Hepatocyte (in vitro differentiated cells): ENCODE measurements at regions not wholly inside any gene's neighbourhood (a gene's known extent, or its start where the extent isn't known, plus 50 kb on each side); places are given as distances from the start of the nearest gene placed in this dataset.

ENCODE experiments used
- EZH2 ChIP-seq: fragments of 200-600 bp; sonication (generic); IDR thresholded peaks from 2 replicates; pipeline ENCODE4 v1.6.1; 2016; ENCODE audit warnings: antibody characterized with exemption, mild to moderate bottlenecking, borderline replicate concordance
- TF ChIP-seq, protein P1 (sequence below): fragments of 200-600 bp; sonication (generic); IDR thresholded peaks from 2 replicates; pipeline ENCODE4 v1.5.1; 2016; ENCODE audit warnings: antibody characterized with exemption, mild to moderate bottlenecking; ENCODE audit not compliant: poor library complexity

DNA sequence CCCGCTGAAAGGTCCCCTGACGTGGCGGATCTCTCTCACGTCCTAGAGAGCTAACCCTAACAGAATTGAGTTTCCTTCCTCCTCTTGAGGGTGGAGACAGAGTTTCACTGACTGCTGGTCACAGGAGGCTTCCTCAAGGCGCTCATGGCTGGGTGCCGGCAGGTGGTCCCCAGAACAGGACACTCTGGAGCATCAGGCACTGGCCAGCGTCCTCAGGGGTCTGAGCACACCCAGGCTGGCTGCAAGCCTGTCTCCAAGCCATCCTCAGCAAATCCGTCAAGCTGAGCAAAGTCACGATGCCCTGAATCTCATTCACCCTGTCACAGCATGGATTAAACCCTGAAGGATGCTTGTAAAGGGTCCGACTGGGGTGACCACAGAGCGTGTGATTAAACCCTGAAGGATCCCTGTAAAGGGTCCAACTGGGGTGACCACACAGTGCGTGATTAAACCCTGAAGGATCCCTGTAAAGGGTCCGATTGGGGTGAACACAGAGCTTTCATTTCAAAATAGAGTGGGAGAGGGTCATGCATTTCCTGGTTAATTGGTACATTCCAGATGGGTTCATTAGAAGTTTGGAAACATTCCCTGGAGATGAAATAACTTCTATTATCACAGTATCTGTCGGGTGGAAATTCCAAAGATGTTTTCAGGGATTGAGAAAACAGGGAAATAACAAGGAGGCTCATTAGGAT is 473.0 kb downstream of the BRD1 start:
- TF ChIP-seq EZH2, result no peak
- TF ChIP-seq, protein P1, sequence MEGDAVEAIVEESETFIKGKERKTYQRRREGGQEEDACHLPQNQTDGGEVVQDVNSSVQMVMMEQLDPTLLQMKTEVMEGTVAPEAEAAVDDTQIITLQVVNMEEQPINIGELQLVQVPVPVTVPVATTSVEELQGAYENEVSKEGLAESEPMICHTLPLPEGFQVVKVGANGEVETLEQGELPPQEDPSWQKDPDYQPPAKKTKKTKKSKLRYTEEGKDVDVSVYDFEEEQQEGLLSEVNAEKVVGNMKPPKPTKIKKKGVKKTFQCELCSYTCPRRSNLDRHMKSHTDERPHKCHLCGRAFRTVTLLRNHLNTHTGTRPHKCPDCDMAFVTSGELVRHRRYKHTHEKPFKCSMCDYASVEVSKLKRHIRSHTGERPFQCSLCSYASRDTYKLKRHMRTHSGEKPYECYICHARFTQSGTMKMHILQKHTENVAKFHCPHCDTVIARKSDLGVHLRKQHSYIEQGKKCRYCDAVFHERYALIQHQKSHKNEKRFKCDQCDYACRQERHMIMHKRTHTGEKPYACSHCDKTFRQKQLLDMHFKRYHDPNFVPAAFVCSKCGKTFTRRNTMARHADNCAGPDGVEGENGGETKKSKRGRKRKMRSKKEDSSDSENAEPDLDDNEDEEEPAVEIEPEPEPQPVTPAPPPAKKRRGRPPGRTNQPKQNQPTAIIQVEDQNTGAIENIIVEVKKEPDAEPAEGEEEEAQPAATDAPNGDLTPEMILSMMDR, result no peak
